IPS-20b (cell line): ENCODE measurements at regions not wholly inside any gene's neighbourhood (a gene's known extent, or its start where the extent isn't known, plus 50 kb on each side); places are given as distances from the start of the nearest gene placed in this dataset.
A peak's percentile ranks its signal among the peaks of the same experiment; 100 is the strongest.

Experiments
- H3K27ac ChIP-seq: one replicate; pipeline ENCODE4 v1.5.1; 2013; ENCODE audit warnings: low read length
- H3K27me3 ChIP-seq: 2 replicates; pipeline ENCODE4 v1.6.1; 2013; ENCODE audit warnings: mild to moderate bottlenecking, low read length, inconsistent platforms; ENCODE audit not compliant: insufficient read depth
- H3K36me3 ChIP-seq: 2 replicates; pipeline ENCODE4 v1.6.1; 2013; ENCODE audit warnings: low read depth, mild to moderate bottlenecking, inconsistent platforms, low read length, moderate library complexity; ENCODE audit not compliant: insufficient read depth
- H3K4me1 ChIP-seq: 2 replicates; pipeline ENCODE4 v1.6.1; 2013; ENCODE audit warnings: mild to moderate bottlenecking, control low read depth, inconsistent platforms, low read length, moderate library complexity; ENCODE audit not compliant: insufficient read depth
- H3K4me3 ChIP-seq: 2 replicates; pipeline ENCODE4 v1.5.1; 2013; ENCODE audit warnings: mild to moderate bottlenecking, low read length, inconsistent platforms
- H3K9ac ChIP-seq: 2 replicates; pipeline ENCODE4 v1.6.1; 2013; ENCODE audit warnings: low read depth, mild to moderate bottlenecking, inconsistent platforms, low read length, moderate library complexity
- H3K9me3 ChIP-seq: 2 replicates; pipeline ENCODE4 v1.6.1; 2013; ENCODE audit warnings: mild to moderate bottlenecking, low read depth, low read length, inconsistent platforms; ENCODE audit not compliant: insufficient read depth

GRCh38 chr12:66733321-66733720 is 54.4 kb upstream of the GRIP1 start:
- no peaks in the 10 kb centered on the region for H3K36me3 ChIP-seq
- H3K4me3 ChIP-seq, result peak overlapping the region; percentile 33; the same call in 1 of the 2 replicates
- peak overlapping the region; percentile 49; the same call in 1 of the 2 replicates for H3K9ac ChIP-seq
- no peak overlapping the region for H3K27ac ChIP-seq
- H3K4me1 ChIP-seq, result peaks cover 23% of the 10 kb centered on the region; the same call in 1 of the 2 replicates
- no peaks in the 10 kb centered on the region for H3K27me3 ChIP-seq
- no peaks in the 10 kb centered on the region for H3K9me3 ChIP-seq

- peak overlapping the region; percentile 49; the same call in 1 of the 2 replicates for H3K9ac ChIP-seq
- no peaks in the 10 kb centered on the region for H3K36me3 ChIP-seq
- peaks cover 23% of the 10 kb centered on the region; the same call in 1 of the 2 replicates for H3K4me1 ChIP-seq
- H3K9me3 ChIP-seq, result no peaks in the 10 kb centered on the region
- no peaks in the 10 kb centered on the region for H3K27me3 ChIP-seq
- peak overlapping the region; percentile 33; the same call in 1 of the 2 replicates for H3K4me3 ChIP-seq
- H3K27ac ChIP-seq, result peak overlapping the region; percentile 28
These were observed 55.0 kb upstream of the GRIP1 start for GRCh38 chr12:66733839-66734238.

DNA sequence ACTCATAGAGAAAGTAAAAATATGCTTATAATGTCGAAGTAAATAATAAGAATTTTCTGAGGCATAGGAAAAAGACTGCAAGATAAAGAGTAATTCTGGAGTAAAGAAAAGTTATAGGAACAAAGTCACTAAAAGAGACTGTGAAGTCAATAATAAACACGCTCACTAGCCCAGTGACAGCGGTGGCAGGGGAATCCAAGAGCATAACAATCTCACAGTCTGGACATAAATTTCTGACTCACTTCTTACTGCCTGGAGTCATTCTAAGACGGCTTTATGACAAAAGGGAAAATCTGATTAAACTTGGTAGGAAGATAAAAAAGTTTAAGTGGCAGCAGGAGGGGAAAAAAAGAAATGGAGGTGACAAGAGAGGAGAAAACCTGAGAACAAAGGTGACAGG is 56.4 kb upstream of the GRIP1 start:
- Histone ChIP-seq H3K9ac (no peak overlapping the region), H3K4me3 (no peak overlapping the region), H3K27me3 (no peaks in the 10 kb centered on the region), H3K36me3 (no peaks in the 10 kb centered on the region), H3K9me3 (no peaks in the 10 kb centered on the region), H3K4me1 (peaks cover 23% of the 10 kb centered on the region; the same call in 1 of the 2 replicates), H3K27ac (no peak overlapping the region)

DNA sequence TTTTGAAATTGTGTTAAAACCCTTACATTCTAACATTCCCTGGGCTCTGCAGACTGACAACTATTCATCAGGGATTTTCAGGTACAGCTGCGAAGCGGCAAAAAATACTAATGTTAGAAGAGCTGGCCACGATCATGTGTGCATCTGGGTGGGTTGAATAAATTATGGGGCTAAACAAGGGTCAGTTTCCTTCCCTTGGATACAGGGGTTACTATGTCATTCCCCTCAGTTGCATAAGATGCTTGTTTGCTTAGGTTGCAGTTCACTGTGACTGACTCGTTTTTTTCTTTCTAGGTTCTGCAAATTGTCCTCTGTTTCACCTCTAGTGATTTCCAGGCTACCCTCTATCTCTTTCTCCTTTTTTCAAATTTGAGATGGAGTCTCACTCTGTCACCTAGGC is 58.1 kb upstream of the GRIP1 start:
- Histone ChIP-seq H3K27ac (no peak overlapping the region), H3K27me3 (no peaks in the 10 kb centered on the region), H3K4me3 (no peak overlapping the region), H3K4me1 (peaks cover 23% of the 10 kb centered on the region; the same call in 1 of the 2 replicates), H3K9ac (no peak overlapping the region), H3K36me3 (no peaks in the 10 kb centered on the region), H3K9me3 (no peaks in the 10 kb centered on the region)

DNA sequence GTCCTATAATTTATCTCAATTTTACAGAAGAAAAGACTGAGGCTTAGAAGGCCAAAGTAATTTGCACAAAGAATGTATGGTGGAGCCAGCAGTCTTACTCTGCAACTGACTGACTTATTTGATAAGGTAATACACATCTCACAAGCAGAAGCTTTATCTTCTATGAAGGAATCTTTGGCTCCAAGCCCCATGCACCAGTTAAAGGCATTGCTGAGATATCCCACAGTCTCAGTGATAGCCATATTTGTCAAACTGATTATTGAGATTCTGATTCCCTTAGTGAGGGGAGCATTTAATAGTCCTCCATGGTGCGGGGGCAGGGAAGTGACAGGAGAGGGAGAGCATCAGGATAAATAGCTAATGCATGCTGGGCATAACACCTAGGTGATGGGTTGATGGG is 60.4 kb upstream of the GRIP1 start:
- Histone ChIP-seq H3K27me3 (no peaks in the 10 kb centered on the region), H3K9ac (no peak overlapping the region), H3K4me1 (peaks cover 8% of the 10 kb centered on the region; the same call in 1 of the 2 replicates), H3K36me3 (no peaks in the 10 kb centered on the region), H3K9me3 (no peaks in the 10 kb centered on the region), H3K4me3 (no peak overlapping the region), H3K27ac (no peak overlapping the region)

DNA sequence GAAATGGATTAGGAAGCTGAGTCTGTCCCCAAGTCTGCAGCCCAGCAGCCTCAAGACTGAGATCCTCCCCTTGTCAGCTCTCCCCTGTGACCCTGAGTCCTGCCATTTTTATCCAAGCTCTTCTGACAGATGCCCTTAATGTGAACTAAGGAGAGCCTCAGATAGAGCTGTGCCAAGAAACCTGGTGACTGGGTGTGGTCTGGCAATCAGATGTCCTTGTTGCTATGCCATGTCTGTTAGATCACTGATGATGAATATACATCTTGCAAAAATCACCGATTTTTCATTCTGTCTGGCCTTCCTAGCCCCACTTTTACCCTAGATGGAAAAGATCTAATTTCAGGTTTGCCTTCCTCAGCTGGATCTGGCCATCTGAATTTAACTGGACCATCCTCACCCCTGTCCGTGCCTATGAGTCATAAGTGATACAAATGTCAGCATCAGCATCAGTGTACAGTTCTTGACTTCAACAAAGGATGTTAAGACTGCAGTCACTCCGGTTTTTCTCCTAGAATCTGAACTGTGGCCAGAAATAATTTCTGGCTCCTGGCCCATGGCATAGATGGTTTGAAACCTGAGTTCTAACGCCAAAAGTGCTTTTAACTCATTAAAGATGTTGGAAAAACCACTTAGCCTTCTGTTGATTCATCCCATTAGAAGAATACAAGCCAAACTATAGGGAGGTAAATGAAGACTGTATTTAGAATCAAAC is 61.2 kb upstream of the GRIP1 start:
- Histone ChIP-seq H3K36me3 (no peaks in the 10 kb centered on the region), H3K9me3 (no peaks in the 10 kb centered on the region), H3K4me1 (no peaks in the 10 kb centered on the region; the same call in 1 of the 2 replicates), H3K27me3 (no peaks in the 10 kb centered on the region), H3K9ac (no peak overlapping the region), H3K27ac (no peak overlapping the region), H3K4me3 (no peak overlapping the region)

DNA sequence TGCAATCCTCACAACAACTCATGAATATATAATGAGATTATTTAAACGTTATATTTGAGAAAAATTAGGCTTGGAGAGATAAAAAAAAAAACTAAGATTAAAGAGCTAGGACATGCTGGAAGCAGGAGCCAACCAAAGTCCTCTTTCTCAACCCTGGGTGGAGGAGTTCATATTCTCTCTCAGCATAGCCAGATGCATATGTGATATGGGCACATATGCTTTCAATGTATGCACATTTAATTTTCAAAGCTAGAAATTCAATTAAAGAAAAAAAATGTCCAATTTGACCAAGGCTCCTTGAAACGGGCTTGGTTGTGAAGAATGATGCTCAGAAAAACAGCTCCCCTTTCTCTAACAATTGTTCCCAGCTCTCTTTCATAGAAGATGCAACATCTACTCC is 61.9 kb upstream of the GRIP1 start:
- no peaks in the 10 kb centered on the region for H3K4me1 ChIP-seq
- H3K4me3 ChIP-seq, result no peak overlapping the region
- H3K9me3 ChIP-seq, result no peaks in the 10 kb centered on the region
- no peak overlapping the region for H3K9ac ChIP-seq
- no peaks in the 10 kb centered on the region for H3K36me3 ChIP-seq
- H3K27ac ChIP-seq, result no peak overlapping the region
- H3K27me3 ChIP-seq, result no peaks in the 10 kb centered on the region

DNA sequence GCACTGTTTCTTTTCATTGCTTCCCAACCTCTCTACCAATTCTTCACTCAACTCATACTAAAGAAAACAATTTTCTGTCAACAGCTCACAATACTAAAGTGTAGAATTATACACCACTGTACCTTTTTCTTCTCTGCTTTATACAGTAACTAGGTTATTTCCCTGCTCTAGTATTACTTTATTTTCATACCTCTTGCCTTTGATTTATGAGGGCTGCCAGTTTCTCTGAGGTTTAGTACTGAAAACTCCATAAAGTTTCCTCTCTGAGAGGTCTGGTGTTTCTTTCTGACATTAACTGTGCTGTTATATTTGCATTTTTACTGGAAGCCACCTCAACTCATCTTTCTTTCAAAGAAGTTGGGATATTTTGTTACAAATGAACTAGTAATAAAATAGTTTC is 63.0 kb upstream of the GRIP1 start:
- Histone ChIP-seq H3K9me3 (no peaks in the 10 kb centered on the region), H3K36me3 (no peaks in the 10 kb centered on the region), H3K27ac (no peak overlapping the region), H3K4me1 (peaks cover 5% of the 10 kb centered on the region; the same call in 1 of the 2 replicates), H3K4me3 (no peak overlapping the region), H3K9ac (no peak overlapping the region), H3K27me3 (no peaks in the 10 kb centered on the region)

- no peaks in the 10 kb centered on the region for H3K9me3 ChIP-seq
- H3K27me3 ChIP-seq, result no peaks in the 10 kb centered on the region
- no peak overlapping the region for H3K4me3 ChIP-seq
- H3K4me1 ChIP-seq, result peaks cover 5% of the 10 kb centered on the region; the same call in 1 of the 2 replicates
- no peak overlapping the region for H3K9ac ChIP-seq
- H3K36me3 ChIP-seq, result no peaks in the 10 kb centered on the region
- H3K27ac ChIP-seq, result no peak overlapping the region
These were observed 63.9 kb upstream of the GRIP1 start for GRCh38 chr12:66742508-66743367.

- H3K36me3 ChIP-seq, result no peaks in the 10 kb centered on the region
- no peak overlapping the region for H3K27ac ChIP-seq
- H3K27me3 ChIP-seq, result no peaks in the 10 kb centered on the region
- peaks cover 5% of the 10 kb centered on the region; the same call in 1 of the 2 replicates for H3K4me1 ChIP-seq
- H3K9ac ChIP-seq, result no peak overlapping the region
- no peak overlapping the region for H3K4me3 ChIP-seq
- H3K9me3 ChIP-seq, result no peaks in the 10 kb centered on the region
These were observed 65.6 kb upstream of the GRIP1 start for GRCh38 chr12:66744461-66744860.

- Histone ChIP-seq H3K4me3 (no peak overlapping the region), H3K36me3 (no peaks in the 10 kb centered on the region), H3K9me3 (no peaks in the 10 kb centered on the region), H3K27ac (no peak overlapping the region), H3K27me3 (no peaks in the 10 kb centered on the region), H3K9ac (no peak overlapping the region), H3K4me1 (peaks cover 5% of the 10 kb centered on the region; the same call in 1 of the 2 replicates)
These were observed 66.1 kb upstream of the GRIP1 start for GRCh38 chr12:66744956-66745383.
